Calu3 (cell line): ENCODE measurements at regions not wholly inside any gene's neighbourhood (a gene's known extent, or its start where the extent isn't known, plus 50 kb on each side); places are given as distances from the start of the nearest gene placed in this dataset.

Source experiments
- BruUV-seq: library from RNA; stranded (reverse); fragments of 400-500 nt; replicated peaks from 2 replicates; lab custom pipeline; 2021; lab: Mats Ljungman, UMichigan
- CTCF ChIA-PET: fragments of 300-600 bp; sonication (Branson Sonifier 250); formaldehyde crosslinking; loops from one replicate; lab custom pipeline; 2022; ENCODE audit warnings: antibody characterized with exemption; lab: Charles Lee
- DNase-seq: peaks from one replicate; pipeline ENCODE4 v3.0.0; 2022
- H3K27ac Mint-ChIP-seq: one replicate; pipeline ENCODE4 v1.8.0; 2022; ENCODE audit warnings: mixed read lengths; ENCODE audit not compliant: unreplicated experiment
- H3K27me3 Mint-ChIP-seq: one replicate; pipeline ENCODE4 v1.8.0; 2022; ENCODE audit warnings: mixed read lengths; ENCODE audit not compliant: unreplicated experiment
- H3K36me3 Mint-ChIP-seq: one replicate; pipeline ENCODE4 v1.8.0; 2022; ENCODE audit warnings: mild to moderate bottlenecking, moderate library complexity, mixed read lengths; ENCODE audit not compliant: insufficient read depth, unreplicated experiment
- H3K4me1 Mint-ChIP-seq: one replicate; pipeline ENCODE4 v1.8.0; 2022; ENCODE audit warnings: mild to moderate bottlenecking, low read depth, mixed read lengths; ENCODE audit not compliant: unreplicated experiment
- H3K4me3 Mint-ChIP-seq: one replicate; pipeline ENCODE4 v1.8.0; 2022; ENCODE audit warnings: mild to moderate bottlenecking, low read depth, moderate library complexity, mixed read lengths; ENCODE audit not compliant: unreplicated experiment
- H3K9me3 Mint-ChIP-seq: one replicate; pipeline ENCODE4 v1.8.0; 2022; ENCODE audit warnings: low read depth, mixed read lengths; ENCODE audit not compliant: unreplicated experiment
- CTCF ChIP-seq: fragments of 200-600 bp; IDR thresholded peaks from one replicate; pipeline ENCODE4 v1.8.0; 2022; ENCODE audit warnings: antibody characterized with exemption; ENCODE audit not compliant: unreplicated experiment
- intact Hi-C: fragments of 100-400 bp; cut with micrococcal nuclease; formaldehyde crosslinking; loops from one replicate; pipeline ENCODE4 v1.10.0; 2022; ENCODE audit not compliant: unreplicated experiment

- CTCF ChIA-PET, result no interaction called here
These were observed 50.9 kb upstream of the DUSP22 start for GRCh38 chr6:241336-241865.

More at GRCh38 chr6:241336-241865, 50.9 kb upstream of the DUSP22 start:
- no peaks in the 10 kb centered on the region for H3K4me1 Mint-ChIP-seq
- H3K27me3 Mint-ChIP-seq, result peaks cover 30% of the 10 kb centered on the region
- no TSS peak for BruUV-seq
- no peak for TF ChIP-seq CTCF
- no peak for DNase-seq
- H3K4me3 Mint-ChIP-seq, result no peak overlapping the region
- H3K27ac Mint-ChIP-seq, result no peak overlapping the region
- H3K36me3 Mint-ChIP-seq, result no peaks in the 10 kb centered on the region
- H3K9me3 Mint-ChIP-seq, result no peaks in the 10 kb centered on the region
- intact Hi-C loops, result no loop called here
